Brain microvascular endothelial cell (primary cell): ENCODE measurements at regions not wholly inside any gene's neighbourhood (a gene's known extent, or its start where the extent isn't known, plus 50 kb on each side); places are given as distances from the start of the nearest gene placed in this dataset.

ENCODE experiments used
- DNase-seq: peaks from one replicate; pipeline ENCODE4 v3.0.0-alpha.2; 2020
- H3K27ac ChIP-seq: fragments of 250-450 bp; sonication (Bioruptor Pico); 2 replicates; pipeline ENCODE4 v1.5.1; 2020; ENCODE audit warnings: mild to moderate bottlenecking, moderate library complexity
- H3K27me3 ChIP-seq: fragments of 250-450 bp; sonication (Bioruptor Pico); replicated peaks from 2 replicates; pipeline ENCODE4 v1.5.1; 2020; ENCODE audit warnings: mild to moderate bottlenecking
- H3K36me3 ChIP-seq: fragments of 250-450 bp; sonication (Bioruptor Pico); replicated peaks from 2 replicates; pipeline ENCODE4 v1.5.1; 2020; ENCODE audit warnings: mild to moderate bottlenecking
- H3K4me3 ChIP-seq: 2 replicates; pipeline ENCODE4 v1.5.1; 2011; ENCODE audit warnings: low read depth, mild to moderate bottlenecking, control low read depth, low read length, moderate library complexity
- CTCF ChIP-seq: IDR thresholded peaks from 2 replicates; pipeline ENCODE4 v1.5.1; 2011; ENCODE audit warnings: low read depth, mild to moderate bottlenecking, moderate library complexity, low read length, control low read depth, inconsistent platforms; ENCODE audit errors: missing control alignments
- in situ Hi-C: cut with HindIII; loops from 2 replicates; pipeline ENCODE4 v1.10.0; 2017; ENCODE audit warnings: low sequenced_read_pairs, low pct_ligation_motif_present

DNA sequence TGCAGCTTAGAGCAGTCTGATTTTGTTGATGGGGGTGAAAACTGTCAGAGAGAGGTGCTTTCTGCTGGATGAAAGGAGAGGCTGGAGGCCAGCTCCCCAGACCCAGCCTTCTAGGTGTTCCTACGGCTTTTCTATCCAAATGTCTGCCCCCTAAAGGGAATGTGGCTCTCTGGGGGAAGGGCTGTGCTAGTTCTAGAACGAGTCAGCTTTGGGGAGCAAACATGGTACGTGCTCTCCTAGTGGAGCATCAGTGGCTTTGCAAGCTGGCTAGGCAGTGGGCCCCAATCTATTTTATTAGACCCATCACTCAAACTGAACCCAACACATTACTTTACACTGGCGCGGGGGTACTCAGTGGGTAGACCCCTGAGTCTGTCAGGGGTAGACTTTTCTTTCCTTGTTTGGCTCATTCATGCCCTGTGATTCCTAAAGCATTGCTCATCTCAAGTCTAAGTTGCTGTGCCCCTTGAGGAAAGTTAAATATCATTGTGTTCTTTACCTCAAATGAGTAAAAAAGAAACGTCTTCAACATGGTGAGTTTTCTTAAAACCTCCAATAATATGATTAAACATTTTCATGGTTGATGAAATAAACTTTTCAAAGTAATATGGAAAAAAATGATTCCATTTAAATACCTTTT, 254.9 kb downstream of the DLEU7 start:
- in situ Hi-C loops, result no loop called here
- Histone ChIP-seq H3K27ac (peak overlapping the region; percentile 24), H3K4me3 (no peak overlapping the region), H3K36me3 (no peaks in the 10 kb centered on the region), H3K27me3 (no peaks in the 10 kb centered on the region)
- DNase-seq, result no peak
- TF ChIP-seq CTCF, result peak; percentile 43

GRCh38 chr13:50589139-50589538, 254.4 kb downstream of the DLEU7 start:
- peak; percentile 94 for DNase-seq
- Histone ChIP-seq H3K36me3 (no peaks in the 10 kb centered on the region), H3K4me3 (no peak overlapping the region), H3K27me3 (no peaks in the 10 kb centered on the region), H3K27ac (peak overlapping the region; percentile 86)
- in situ Hi-C loops, result no loop called here
- TF ChIP-seq CTCF, result no peak

- H3K36me3 ChIP-seq, result no peaks in the 10 kb centered on the region
- in situ Hi-C loops, result no loop called here
- no peak for TF ChIP-seq CTCF
- no peaks in the 10 kb centered on the region for H3K27me3 ChIP-seq
- peak overlapping the region; percentile 86 for H3K27ac ChIP-seq
- peak; percentile 82 for DNase-seq
- no peak overlapping the region for H3K4me3 ChIP-seq
Observed at GRCh38 chr13:50589651-50590054, 253.8 kb downstream of the DLEU7 start.

DNA sequence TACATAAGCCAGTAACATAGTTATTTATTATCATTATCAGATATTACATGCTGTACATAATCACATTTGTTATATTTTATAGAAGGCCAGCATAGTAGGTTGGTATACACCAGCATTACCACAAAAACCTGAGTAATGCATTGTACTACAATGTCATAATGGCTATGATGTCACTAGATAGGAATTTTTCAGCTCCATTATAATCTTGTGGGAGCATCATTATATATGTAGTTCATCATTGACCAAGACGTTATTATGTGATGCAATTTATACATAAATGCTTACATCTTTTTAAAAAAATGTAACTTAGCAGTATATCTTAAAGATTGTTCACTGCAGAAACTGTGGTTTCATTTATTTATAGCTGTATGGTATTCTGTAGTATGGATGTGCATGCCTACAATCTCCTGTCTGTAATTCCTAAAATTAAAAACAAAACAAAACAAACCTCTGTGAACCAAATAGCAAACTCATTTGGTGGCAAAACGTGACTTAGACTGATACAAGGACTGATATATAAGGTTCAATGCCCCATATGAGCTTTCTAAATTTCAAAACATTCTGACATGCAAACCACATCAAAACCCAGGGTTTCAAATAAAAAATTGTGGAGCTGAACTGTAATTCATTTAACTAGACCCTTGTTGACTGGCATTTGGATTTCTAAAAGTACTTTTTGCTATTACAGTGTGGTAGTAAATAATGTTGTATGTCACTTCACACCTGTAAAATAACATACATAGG, 250.9 kb downstream of the DLEU7 start:
- Histone ChIP-seq H3K4me3 (no peak overlapping the region), H3K27ac (peak overlapping the region; percentile 12), H3K27me3 (no peaks in the 10 kb centered on the region), H3K36me3 (no peaks in the 10 kb centered on the region)
- TF ChIP-seq CTCF, result no peak
- in situ Hi-C loops, result no loop called here
- DNase-seq, result no peak

DNA sequence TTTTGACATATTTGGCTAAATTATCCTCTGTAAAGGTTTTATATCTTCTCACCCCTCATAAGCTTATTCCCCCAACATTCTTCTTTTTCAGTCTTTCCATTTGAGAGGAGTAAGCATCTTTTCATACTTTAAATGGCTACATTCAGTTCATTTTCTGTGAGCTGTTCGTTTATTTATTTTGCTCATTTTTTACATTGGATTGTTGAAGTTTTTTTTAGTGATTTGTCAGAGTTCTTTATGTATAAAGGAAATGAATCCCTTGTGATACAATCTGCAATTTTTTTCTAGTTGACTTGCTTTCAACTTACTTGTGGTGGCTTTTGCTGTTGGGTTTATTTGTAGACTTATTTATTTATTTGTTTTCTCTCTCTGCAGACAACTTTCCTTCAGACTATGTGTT, 250.3 kb downstream of the DLEU7 start:
- Histone ChIP-seq H3K27me3 (no peaks in the 10 kb centered on the region), H3K4me3 (no peak overlapping the region), H3K27ac (no peak overlapping the region), H3K36me3 (no peaks in the 10 kb centered on the region)
- no peak for DNase-seq
- in situ Hi-C loops, result no loop called here
- no peak for TF ChIP-seq CTCF
